GM18907 (cell line): ENCODE measurements at regions not wholly inside any gene's neighbourhood (a gene's known extent, or its start where the extent isn't known, plus 50 kb on each side); places are given as distances from the start of the nearest gene placed in this dataset.
A peak's percentile ranks its signal among the peaks of the same experiment; 100 is the strongest.
"Not testable (repeated sequence)": the region's sequence is repeated elsewhere in the genome, so short reads cannot be mapped to it uniquely, and the experiment has no call there.

Experiments used
- ATAC-seq: cut with Tn5 transposase; IDR thresholded peaks from one replicate; pipeline ENCODE4 v1.9.1; 2021; ENCODE audit warnings: mild to moderate bottlenecking, moderate library complexity; ENCODE audit not compliant: unreplicated experiment

GRCh38 chr1:80310703-80311245 lies 1304.2 kb upstream of the ADGRL4 start:
- ATAC-seq: no peak

- ATAC-seq: no peak
Observed at GRCh38 chr1:80305466-80305865, 1298.9 kb upstream of the ADGRL4 start.

GRCh38 chr1:80293818-80294217 lies 1287.3 kb upstream of the ADGRL4 start:
- no peak for ATAC-seq

GRCh38 chr1:80288750-80289149 lies 1282.2 kb upstream of the ADGRL4 start:
- not testable (repeated sequence) for ATAC-seq

- no peak for ATAC-seq
Observed at GRCh38 chr1:80282536-80282935, 1276.0 kb upstream of the ADGRL4 start.

- ATAC-seq: no peak
Observed at GRCh38 chr1:80278936-80279335, 1272.4 kb upstream of the ADGRL4 start.

GRCh38 chr1:80274256-80274655 lies 1267.7 kb upstream of the ADGRL4 start:
- ATAC-seq: no peak

GRCh38 chr1:80272495-80272894 lies 1266.0 kb upstream of the ADGRL4 start:
- no peak for ATAC-seq

GRCh38 chr1:80258659-80259058 lies 1252.1 kb upstream of the ADGRL4 start:
- ATAC-seq: no peak

- ATAC-seq: no peak
Observed at GRCh38 chr1:80251591-80251990, 1245.1 kb upstream of the ADGRL4 start.

GRCh38 chr1:80251171-80251570 lies 1244.6 kb upstream of the ADGRL4 start:
- ATAC-seq: no peak

- no peak for ATAC-seq
Observed at GRCh38 chr1:80250573-80251168, 1244.1 kb upstream of the ADGRL4 start.

- ATAC-seq: no peak
Observed at GRCh38 chr1:80249699-80250098, 1243.2 kb upstream of the ADGRL4 start.

- ATAC-seq: no peak
Observed at GRCh38 chr1:80248886-80249285, 1242.4 kb upstream of the ADGRL4 start.

- no peak for ATAC-seq
Observed at GRCh38 chr1:80245813-80246212, 1239.3 kb upstream of the ADGRL4 start.

- no peak for ATAC-seq
Observed at GRCh38 chr1:80244372-80244771, 1237.8 kb upstream of the ADGRL4 start.

- ATAC-seq: no peak
Observed at GRCh38 chr1:80241566-80241965, 1235.0 kb upstream of the ADGRL4 start.

- no peak for ATAC-seq
Observed at GRCh38 chr1:80225510-80225909, 1219.0 kb upstream of the ADGRL4 start.

- ATAC-seq: no peak
Observed at GRCh38 chr1:80221319-80221718, 1214.8 kb upstream of the ADGRL4 start.

GRCh38 chr1:80218112-80218511 lies 1211.6 kb upstream of the ADGRL4 start:
- peak; percentile 75 for ATAC-seq

- no peak for ATAC-seq
Observed at GRCh38 chr1:80217377-80217986, 1211.0 kb upstream of the ADGRL4 start.

GRCh38 chr1:80214888-80215540 lies 1208.5 kb upstream of the ADGRL4 start:
- ATAC-seq: peak; percentile 70
